HepG2 (cell line): ENCODE measurements at regions not wholly inside any gene's neighbourhood (a gene's known extent, or its start where the extent isn't known, plus 50 kb on each side); places are given as distances from the start of the nearest gene placed in this dataset.

Source experiments
- CBFB ChIP-seq: sonication (generic); formaldehyde crosslinking; IDR thresholded peaks from 2 replicates; pipeline ENCODE4 v1.4.0; 2020; ENCODE audit warnings: missing genetic modification reagents
- CHD4 ChIP-seq: fragments of 200-600 bp; sonication (generic); IDR thresholded peaks from 2 replicates; pipeline ENCODE4 v1.7.0; 2017; ENCODE audit warnings: mild to moderate bottlenecking, low read length, borderline replicate concordance
- NFE2L1 ChIP-seq: sonication (generic); formaldehyde crosslinking; IDR thresholded peaks from 2 replicates; pipeline ENCODE4 v1.4.0; 2020; ENCODE audit warnings: missing genetic modification reagents, mild to moderate bottlenecking, borderline replicate concordance
- SP1 ChIP-seq, 2 experiments: fragments of 450-650 bp in 1 of 2; sonication (generic) in 1 of 2; formaldehyde crosslinking in 1 of 2; IDR thresholded peaks; 2 replicates each; pipeline versions ENCODE4 v1.4.0 to v1.6.1; 2016 to 2020; ENCODE audit warnings: missing genetic modification reagents in 1 of 2
- ZNF776 ChIP-seq: sonication (generic); formaldehyde crosslinking; IDR thresholded peaks from 2 replicates; pipeline ENCODE4 v1.4.0; 2020; ENCODE audit warnings: mild to moderate bottlenecking, missing genetic modification reagents
- TF ChIP-seq, protein P1 (sequence below): sonication (generic); formaldehyde crosslinking; IDR thresholded peaks from 2 replicates; pipeline ENCODE4 v1.9.0; 2022; ENCODE audit warnings: missing genetic modification reagents, mild to moderate bottlenecking, borderline replicate concordance

GRCh38 chr4:136524039-136524438 lies 1008.3 kb downstream of the PCDH18 start:
- TF ChIP-seq CHD4 (no peak), CBFB (CRISPR knock-in tag) (no peak), ZNF776 (CRISPR knock-in tag) (no peak), SP1 (IDR thresholded peaks at IDR 0.05) (no peak), SP1 (CRISPR knock-in tag; IDR thresholded peaks at IDR 0.05) (no peak), NFE2L1 (no peak)
- TF ChIP-seq, protein P1, sequence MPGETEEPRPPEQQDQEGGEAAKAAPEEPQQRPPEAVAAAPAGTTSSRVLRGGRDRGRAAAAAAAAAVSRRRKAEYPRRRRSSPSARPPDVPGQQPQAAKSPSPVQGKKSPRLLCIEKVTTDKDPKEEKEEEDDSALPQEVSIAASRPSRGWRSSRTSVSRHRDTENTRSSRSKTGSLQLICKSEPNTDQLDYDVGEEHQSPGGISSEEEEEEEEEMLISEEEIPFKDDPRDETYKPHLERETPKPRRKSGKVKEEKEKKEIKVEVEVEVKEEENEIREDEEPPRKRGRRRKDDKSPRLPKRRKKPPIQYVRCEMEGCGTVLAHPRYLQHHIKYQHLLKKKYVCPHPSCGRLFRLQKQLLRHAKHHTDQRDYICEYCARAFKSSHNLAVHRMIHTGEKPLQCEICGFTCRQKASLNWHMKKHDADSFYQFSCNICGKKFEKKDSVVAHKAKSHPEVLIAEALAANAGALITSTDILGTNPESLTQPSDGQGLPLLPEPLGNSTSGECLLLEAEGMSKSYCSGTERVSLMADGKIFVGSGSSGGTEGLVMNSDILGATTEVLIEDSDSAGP (CRISPR knock-in tag), result no peak
